Mesodermal cell (in vitro differentiated cells): ENCODE measurements at regions not wholly inside any gene's neighbourhood (a gene's known extent, or its start where the extent isn't known, plus 50 kb on each side); places are given as distances from the start of the nearest gene placed in this dataset.

Source experiments
- H3K27ac ChIP-seq: 2 replicates; pipeline ENCODE4 v1.7.0; 2013; ENCODE audit warnings: mild to moderate bottlenecking, low read depth, low read length, moderate library complexity; ENCODE audit not compliant: severe bottlenecking
- H3K36me3 ChIP-seq: 2 replicates; pipeline ENCODE4 v1.7.1; 2013; ENCODE audit warnings: mild to moderate bottlenecking, low read length, moderate library complexity; ENCODE audit not compliant: control insufficient read depth, insufficient read depth
- H3K4me1 ChIP-seq: one replicate; pipeline ENCODE4 v1.7.1; 2013; ENCODE audit warnings: mild to moderate bottlenecking, low read length; ENCODE audit not compliant: insufficient read depth, control insufficient read depth, poor library complexity, severe bottlenecking
- H3K4me3 ChIP-seq: 2 replicates; pipeline ENCODE4 v1.7.0; 2013; ENCODE audit warnings: low read length, control low read depth, mild to moderate bottlenecking; ENCODE audit not compliant: insufficient read depth, poor library complexity, severe bottlenecking; ENCODE audit errors: extremely low read depth
- H3K9me3 ChIP-seq: 2 replicates; pipeline ENCODE4 v1.7.1; 2013; ENCODE audit warnings: mild to moderate bottlenecking, low read length, moderate library complexity; ENCODE audit not compliant: control insufficient read depth
- WGBS, 2 experiments: methylation state at CpG; one replicate each; pipeline ENCODE4 v1.1.5; 2013; ENCODE audit warnings: missing lambda C conversion rate in 2 of 2; ENCODE audit not compliant: insufficient coverage in 2 of 2; 5-methylcytosine and 5-hydroxymethylcytosine counted together

DNA sequence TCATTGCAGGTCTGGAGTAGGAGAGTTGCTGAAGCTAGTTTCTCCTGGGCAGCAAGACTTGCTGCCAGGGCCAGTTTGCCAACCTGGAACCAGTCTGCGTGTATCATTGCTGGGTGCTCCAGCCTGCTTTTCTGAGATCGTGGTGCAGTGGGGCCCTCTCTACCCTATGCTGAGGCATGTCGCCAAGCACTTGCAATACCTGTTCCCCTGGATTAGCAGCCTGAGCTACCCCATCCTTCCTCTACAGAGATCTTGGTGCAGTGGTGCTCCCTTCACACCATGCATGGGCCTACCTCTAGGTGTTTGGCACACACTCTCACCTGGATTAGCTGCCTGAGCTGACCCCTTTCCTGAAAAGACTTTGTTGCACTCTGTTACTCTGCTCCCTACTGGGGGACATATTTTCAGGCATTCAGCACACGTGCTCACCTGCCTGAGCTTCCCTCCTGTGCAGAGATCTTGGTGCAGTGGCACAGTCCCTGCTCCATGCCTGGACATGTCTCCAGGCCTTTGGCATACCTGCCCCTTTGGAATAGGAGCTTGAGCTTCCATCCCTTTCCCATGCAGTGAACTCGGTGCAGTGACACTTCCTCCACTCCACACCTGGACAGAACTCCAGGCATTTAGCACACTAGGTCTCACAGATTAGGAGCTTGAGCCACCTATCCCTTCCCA, 133.7 kb upstream of the CXCL13 start:
- WGBS, 2 experiments: 85 to 88% methylated on average over 5 of the region's 5 CpGs
- no peaks in the 10 kb centered on the region for H3K36me3 ChIP-seq
- no peak overlapping the region for H3K4me3 ChIP-seq
- no peaks in the 10 kb centered on the region for H3K4me1 ChIP-seq
- H3K9me3 ChIP-seq: no peaks in the 10 kb centered on the region
- H3K27ac ChIP-seq: no peak overlapping the region

DNA sequence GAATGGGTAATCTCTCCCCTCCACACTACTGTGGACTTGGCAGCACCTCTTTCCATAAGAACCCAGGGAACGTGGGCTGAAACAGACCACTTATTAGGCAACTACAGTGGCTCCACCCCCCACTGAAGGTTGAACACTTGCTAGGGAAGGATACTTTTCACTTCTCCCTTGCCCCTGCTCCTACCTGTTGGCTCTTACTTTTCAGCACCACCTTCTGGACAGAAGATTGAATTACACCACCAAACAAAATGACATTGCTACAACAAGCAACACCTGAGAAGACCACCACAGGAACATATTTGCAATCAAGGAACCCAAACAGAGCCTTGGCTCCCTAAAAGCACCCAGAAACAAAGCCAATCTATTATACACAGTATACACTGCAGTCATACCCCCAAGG, 132.1 kb upstream of the CXCL13 start:
- WGBS, 2 experiments: no CpG with 5 or more reads among the region's 1 CpG

DNA sequence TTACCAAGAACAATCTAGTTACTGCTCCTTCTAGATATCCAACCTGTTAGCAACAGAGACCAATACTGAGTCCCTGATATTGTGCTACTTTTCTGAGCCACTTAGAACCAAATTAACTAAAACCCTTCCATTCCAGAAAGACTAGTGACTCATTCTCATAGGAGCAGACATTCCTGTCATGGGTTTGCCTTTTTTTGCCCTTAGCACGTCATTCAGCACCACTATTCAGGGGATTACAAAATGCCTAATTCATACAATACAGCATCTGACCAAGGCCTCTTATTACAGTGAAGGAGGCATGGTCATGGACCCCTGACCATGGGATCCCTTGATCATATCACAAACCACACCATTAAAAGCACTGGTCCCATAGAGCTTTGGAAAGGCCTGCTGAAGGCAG, 123.8 kb upstream of the CXCL13 start:
- Histone ChIP-seq H3K9me3 (no peaks in the 10 kb centered on the region), H3K27ac (no peak overlapping the region), H3K36me3 (no peaks in the 10 kb centered on the region), H3K4me1 (no peaks in the 10 kb centered on the region), H3K4me3 (no peak overlapping the region)
- 70 to 75% methylated on average over 1 of the region's 1 CpG for WGBS, 2 experiments

More for the DNA sequence above, 132.1 kb upstream of the CXCL13 start:
- Histone ChIP-seq H3K36me3 (no peaks in the 10 kb centered on the region), H3K4me1 (no peaks in the 10 kb centered on the region), H3K4me3 (no peak overlapping the region), H3K27ac (no peak overlapping the region), H3K9me3 (no peaks in the 10 kb centered on the region)

GRCh38 chr4:77488882-77489281, 116.7 kb upstream of the CXCL13 start:
- WGBS, 2 experiments: 80 to 100% methylated on average over 1 of the region's 1 CpG
- Histone ChIP-seq H3K4me1 (no peaks in the 10 kb centered on the region), H3K27ac (no peak overlapping the region), H3K4me3 (no peak overlapping the region), H3K36me3 (no peaks in the 10 kb centered on the region), H3K9me3 (no peaks in the 10 kb centered on the region)

DNA sequence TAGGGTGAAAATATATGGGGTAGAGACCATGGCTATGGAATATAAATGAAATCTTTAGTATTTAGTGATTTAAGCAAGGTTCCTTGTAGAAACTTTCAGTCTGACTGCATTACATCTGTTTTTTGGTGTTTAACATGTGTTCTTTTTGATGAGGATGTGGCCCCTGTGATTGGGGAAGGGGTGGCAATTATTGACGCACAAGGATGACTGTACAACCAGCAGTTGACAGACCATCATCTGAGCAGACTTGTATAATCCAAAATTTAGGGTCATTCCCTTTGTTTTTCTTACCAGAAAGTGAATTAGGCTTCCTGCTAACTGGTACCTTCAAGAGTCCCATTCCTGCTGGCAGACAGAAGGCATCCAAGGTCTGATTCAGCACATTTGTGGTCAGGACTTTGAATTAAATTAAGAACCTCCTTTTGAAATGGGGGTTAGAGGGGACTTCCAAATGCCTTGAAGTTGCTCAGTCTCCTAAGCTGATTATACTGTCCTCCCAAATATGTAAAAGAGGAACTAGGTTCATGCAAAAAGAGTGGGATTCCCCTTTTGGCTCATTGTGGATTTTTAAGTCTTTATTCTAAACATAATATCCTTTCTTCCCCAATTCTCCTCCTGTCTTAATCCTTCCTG, 112.4 kb upstream of the CXCL13 start:
- H3K4me1 ChIP-seq: no peaks in the 10 kb centered on the region
- no peak overlapping the region for H3K4me3 ChIP-seq
- no peaks in the 10 kb centered on the region for H3K36me3 ChIP-seq
- no peaks in the 10 kb centered on the region for H3K9me3 ChIP-seq
- WGBS, 2 experiments: no CpG with 5 or more reads among the region's 1 CpG
- H3K27ac ChIP-seq: no peak overlapping the region

DNA sequence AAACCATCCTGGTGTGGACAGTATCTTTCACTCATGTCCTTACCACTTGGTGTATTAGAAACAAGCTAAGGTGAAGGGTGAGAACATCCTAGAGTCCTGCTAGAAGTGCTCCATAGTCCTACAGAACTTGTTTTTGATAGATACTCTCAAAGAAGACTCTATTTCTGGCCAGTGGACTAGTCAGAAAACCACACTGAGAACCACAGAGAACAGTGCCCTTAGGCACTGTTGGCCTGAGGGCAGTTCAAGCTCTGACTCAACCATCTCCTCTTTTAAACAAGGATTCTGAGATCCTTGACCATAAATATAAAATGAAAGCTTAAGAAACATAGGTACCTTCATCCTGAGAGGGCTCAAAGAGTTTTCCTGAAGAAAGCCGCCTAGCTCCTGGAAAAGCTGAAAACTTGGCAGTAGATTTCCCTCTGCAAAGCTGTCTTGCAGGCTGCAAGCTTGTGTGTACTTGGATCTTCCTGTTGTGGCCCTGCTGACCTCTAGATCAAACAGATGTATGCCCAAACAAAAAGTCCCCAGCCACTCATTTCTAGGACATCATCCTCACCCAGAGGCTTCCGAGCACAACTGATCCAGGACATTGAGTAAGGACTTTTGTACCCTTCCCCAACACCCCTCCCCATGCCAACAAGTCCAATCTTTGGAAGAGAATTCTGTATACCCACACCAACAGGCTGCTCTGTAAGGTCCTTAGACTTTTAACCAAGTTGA, 111.6 kb upstream of the CXCL13 start:
- H3K9me3 ChIP-seq: no peaks in the 10 kb centered on the region
- WGBS, 2 experiments: 92 to 94% methylated on average over 2 of the region's 2 CpGs
- no peaks in the 10 kb centered on the region for H3K36me3 ChIP-seq
- H3K4me1 ChIP-seq: no peaks in the 10 kb centered on the region
- no peak overlapping the region for H3K27ac ChIP-seq
- no peak overlapping the region for H3K4me3 ChIP-seq

GRCh38 chr4:77496457-77496856, 109.2 kb upstream of the CXCL13 start:
- H3K9me3 ChIP-seq: no peaks in the 10 kb centered on the region
- H3K4me3 ChIP-seq: no peak overlapping the region
- no peaks in the 10 kb centered on the region for H3K4me1 ChIP-seq
- no peaks in the 10 kb centered on the region for H3K36me3 ChIP-seq
- H3K27ac ChIP-seq: no peak overlapping the region

DNA sequence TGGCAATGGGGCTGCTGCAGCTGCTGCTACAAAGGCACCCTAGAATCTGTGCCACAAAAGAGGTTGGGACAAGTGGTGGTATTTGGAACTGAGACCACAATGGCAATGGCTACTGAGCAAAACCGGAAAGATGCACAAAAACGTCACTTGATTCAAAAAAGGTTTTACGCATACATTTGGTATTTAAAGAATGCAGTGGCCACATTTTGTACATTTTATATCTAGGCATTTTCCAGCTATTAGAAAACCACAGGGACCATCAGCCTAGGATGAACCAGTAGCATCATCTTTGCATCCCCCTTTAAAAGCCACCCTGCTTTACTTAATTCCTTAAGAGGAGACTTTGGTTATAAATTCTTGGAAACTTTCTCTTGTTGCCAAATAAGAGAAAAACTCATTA, 104.8 kb upstream of the CXCL13 start:
- WGBS, 2 experiments: 80 to 85% methylated on average over 1 to 3 of the region's 3 CpGs
- no peaks in the 10 kb centered on the region for H3K36me3 ChIP-seq
- H3K27ac ChIP-seq: no peak overlapping the region
- no peak overlapping the region for H3K4me3 ChIP-seq
- H3K9me3 ChIP-seq: no peaks in the 10 kb centered on the region
- no peaks in the 10 kb centered on the region for H3K4me1 ChIP-seq

- no peak overlapping the region for H3K4me3 ChIP-seq
- H3K9me3 ChIP-seq: no peaks in the 10 kb centered on the region
Observed at GRCh38 chr4:77501240-77501639, 104.4 kb upstream of the CXCL13 start.

DNA sequence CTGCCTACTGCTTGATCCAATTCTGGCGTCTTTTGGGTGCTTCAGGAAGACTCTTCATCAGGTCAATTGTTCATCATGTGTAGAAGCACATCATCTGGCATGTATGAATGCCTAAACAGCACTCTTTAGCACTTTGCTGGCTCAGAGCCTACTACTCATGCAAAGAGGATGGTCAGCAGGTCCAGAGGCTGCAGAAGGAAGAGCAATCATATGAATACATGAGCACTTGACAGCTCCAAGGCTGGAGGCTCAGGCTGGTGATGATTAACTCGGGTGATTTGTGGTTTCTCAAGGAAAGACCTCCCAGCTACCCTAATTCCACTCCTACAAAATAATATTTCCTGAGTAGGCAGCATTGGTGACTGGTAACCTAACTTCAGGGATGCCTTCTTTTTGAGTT, 103.8 kb upstream of the CXCL13 start:
- Histone ChIP-seq H3K36me3 (no peaks in the 10 kb centered on the region), H3K4me3 (no peak overlapping the region), H3K9me3 (no peaks in the 10 kb centered on the region), H3K27ac (no peak overlapping the region), H3K4me1 (no peaks in the 10 kb centered on the region)
- WGBS, 2 experiments: 50 to 57% methylated on average over 1 of the region's 2 CpGs

More at GRCh38 chr4:77501240-77501639, 104.4 kb upstream of the CXCL13 start:
- no peak overlapping the region for H3K27ac ChIP-seq
- H3K36me3 ChIP-seq: no peaks in the 10 kb centered on the region
- no peaks in the 10 kb centered on the region for H3K4me1 ChIP-seq

GRCh38 chr4:77504407-77504806, 101.2 kb upstream of the CXCL13 start:
- no CpG with 5 or more reads among the region's 2 CpGs for WGBS, 2 experiments
- no peaks in the 10 kb centered on the region for H3K9me3 ChIP-seq
- H3K36me3 ChIP-seq: no peaks in the 10 kb centered on the region
- H3K4me3 ChIP-seq: no peak overlapping the region
- no peaks in the 10 kb centered on the region for H3K4me1 ChIP-seq
- no peak overlapping the region for H3K27ac ChIP-seq
